RWPE2 (cell line): ENCODE measurements at regions not wholly inside any gene's neighbourhood (a gene's known extent, or its start where the extent isn't known, plus 50 kb on each side); places are given as distances from the start of the nearest gene placed in this dataset.
"Not testable (repeated sequence)": the region's sequence is repeated elsewhere in the genome, so short reads cannot be mapped to it uniquely, and the experiment has no call there.

Source experiments
- ATAC-seq: fragments of 200-7000 bp; cut with Tn5 transposase; 3 replicates; pipeline ENCODE4 v1.9.1; 2021; ENCODE audit warnings: low read depth
- DNase-seq: peaks from one replicate; pipeline ENCODE4 v3.0.0-alpha.2; 2020; ENCODE audit warnings: low spot score
- H3K27ac ChIP-seq: fragments of 450-650 bp; 2 replicates; pipeline ENCODE4 v1.5.1; 2017; ENCODE audit warnings: mild to moderate bottlenecking; ENCODE audit not compliant: poor library complexity, severe bottlenecking
- H3K27me3 ChIP-seq: fragments of 250-450 bp; sonication (Bioruptor Pico); 2 replicates; pipeline ENCODE4 v1.5.1; 2021; ENCODE audit warnings: mild to moderate bottlenecking, moderate library complexity; ENCODE audit not compliant: insufficient read depth, poor library complexity, severe bottlenecking
- H3K36me3 ChIP-seq: fragments of 250-450 bp; sonication (Bioruptor Pico); 2 replicates; pipeline ENCODE4 v1.5.1; 2020; ENCODE audit warnings: low read depth, mild to moderate bottlenecking, moderate library complexity
- H3K4me1 ChIP-seq: fragments of 250-450 bp; sonication (Bioruptor Pico); 2 replicates; pipeline ENCODE4 v1.5.1; 2021; ENCODE audit warnings: mild to moderate bottlenecking, moderate library complexity; ENCODE audit not compliant: insufficient read depth, poor library complexity, severe bottlenecking
- H3K4me3 ChIP-seq: fragments of 250-450 bp; sonication (Bioruptor Pico); 2 replicates; pipeline ENCODE4 v1.5.1; 2021; ENCODE audit warnings: mild to moderate bottlenecking, moderate library complexity; ENCODE audit not compliant: severe bottlenecking
- H3K9me3 ChIP-seq: fragments of 250-450 bp; sonication (Bioruptor Pico); 2 replicates; pipeline ENCODE4 v1.5.1; 2021; ENCODE audit warnings: mild to moderate bottlenecking, moderate library complexity; ENCODE audit not compliant: severe bottlenecking
- TF ChIP-seq, protein P1 (sequence below): fragments of 450-650 bp; IDR thresholded peaks from one replicate; pipeline ENCODE4 v1.5.1; 2017; ENCODE audit warnings: mild to moderate bottlenecking, moderate library complexity; ENCODE audit not compliant: poor library complexity, severe bottlenecking

DNA sequence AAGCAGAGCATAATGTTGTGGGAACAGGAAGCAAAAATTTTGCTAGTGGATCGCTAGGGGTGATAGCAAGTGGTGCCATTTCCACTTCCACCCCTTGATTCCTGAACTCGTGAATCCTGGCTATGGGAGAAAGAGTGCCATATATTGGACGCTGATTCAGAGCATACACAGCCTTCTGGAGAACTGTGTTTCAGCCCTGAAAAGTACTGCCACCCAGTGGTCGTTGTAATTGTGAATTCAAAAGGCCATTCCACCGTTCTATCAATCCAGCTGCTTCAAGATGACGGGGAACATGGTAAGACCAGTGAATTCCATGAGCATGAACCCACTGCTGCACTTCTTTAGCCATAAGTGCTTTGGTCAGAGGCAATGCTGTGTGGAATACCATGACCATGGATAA is 1559.4 kb downstream of the PCDH19 start:
- not testable (repeated sequence) for H3K27me3 ChIP-seq, ATAC-seq, H3K9me3 ChIP-seq, DNase-seq, H3K36me3 ChIP-seq, H3K4me1 ChIP-seq, H3K4me3 ChIP-seq, H3K27ac ChIP-seq
- TF ChIP-seq, protein P1, sequence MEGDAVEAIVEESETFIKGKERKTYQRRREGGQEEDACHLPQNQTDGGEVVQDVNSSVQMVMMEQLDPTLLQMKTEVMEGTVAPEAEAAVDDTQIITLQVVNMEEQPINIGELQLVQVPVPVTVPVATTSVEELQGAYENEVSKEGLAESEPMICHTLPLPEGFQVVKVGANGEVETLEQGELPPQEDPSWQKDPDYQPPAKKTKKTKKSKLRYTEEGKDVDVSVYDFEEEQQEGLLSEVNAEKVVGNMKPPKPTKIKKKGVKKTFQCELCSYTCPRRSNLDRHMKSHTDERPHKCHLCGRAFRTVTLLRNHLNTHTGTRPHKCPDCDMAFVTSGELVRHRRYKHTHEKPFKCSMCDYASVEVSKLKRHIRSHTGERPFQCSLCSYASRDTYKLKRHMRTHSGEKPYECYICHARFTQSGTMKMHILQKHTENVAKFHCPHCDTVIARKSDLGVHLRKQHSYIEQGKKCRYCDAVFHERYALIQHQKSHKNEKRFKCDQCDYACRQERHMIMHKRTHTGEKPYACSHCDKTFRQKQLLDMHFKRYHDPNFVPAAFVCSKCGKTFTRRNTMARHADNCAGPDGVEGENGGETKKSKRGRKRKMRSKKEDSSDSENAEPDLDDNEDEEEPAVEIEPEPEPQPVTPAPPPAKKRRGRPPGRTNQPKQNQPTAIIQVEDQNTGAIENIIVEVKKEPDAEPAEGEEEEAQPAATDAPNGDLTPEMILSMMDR = peak; percentile 9
